GM23248 (cell line): ENCODE measurements at regions not wholly inside any gene's neighbourhood (a gene's known extent, or its start where the extent isn't known, plus 50 kb on each side); places are given as distances from the start of the nearest gene placed in this dataset.
A peak's percentile ranks its signal among the peaks of the same experiment; 100 is the strongest.

Source experiments
- DNase-seq: peaks from one replicate; pipeline ENCODE4 v3.0.0-alpha.2; 2015
- H2AFZ ChIP-seq: fragments of 200-600 bp; sonication (generic); 2 replicates; pipeline ENCODE4 v1.6.1; 2016; ENCODE audit warnings: antibody characterized with exemption
- H3F3A ChIP-seq: fragments of 200-600 bp; sonication (generic); 2 replicates; pipeline ENCODE4 v1.6.1; 2016; ENCODE audit warnings: mild to moderate bottlenecking, antibody characterized with exemption, mixed run types; ENCODE audit not compliant: insufficient read depth
- H3K27ac ChIP-seq: fragments of 200-600 bp; sonication (generic); 2 replicates; pipeline ENCODE4 v1.5.1; 2016; ENCODE audit warnings: mild to moderate bottlenecking
- H3K27me3 ChIP-seq: fragments of 200-600 bp; sonication (generic); replicated peaks from 2 replicates; pipeline ENCODE4 v1.6.1; 2016; ENCODE audit warnings: mild to moderate bottlenecking; ENCODE audit not compliant: insufficient read depth
- H3K36me3 ChIP-seq: fragments of 200-600 bp; sonication (generic); 2 replicates; pipeline ENCODE4 v1.6.1; 2016; ENCODE audit warnings: low read depth, mild to moderate bottlenecking
- H3K4me1 ChIP-seq: fragments of 200-600 bp; sonication (generic); 2 replicates; pipeline ENCODE4 v1.6.1; 2016; ENCODE audit warnings: mild to moderate bottlenecking; ENCODE audit not compliant: insufficient read depth
- H3K4me2 ChIP-seq: fragments of 200-600 bp; sonication (generic); one replicate; pipeline ENCODE4 v1.6.1; 2016; ENCODE audit warnings: mild to moderate bottlenecking; ENCODE audit not compliant: unreplicated experiment
- H3K4me3 ChIP-seq: fragments of 200-600 bp; sonication (generic); 2 replicates; pipeline ENCODE4 v1.5.1; 2016; ENCODE audit warnings: mild to moderate bottlenecking
- H3K79me2 ChIP-seq: fragments of 200-600 bp; sonication (generic); 2 replicates; pipeline ENCODE4 v1.6.1; 2016; ENCODE audit warnings: mild to moderate bottlenecking; ENCODE audit not compliant: insufficient read depth
- H3K9ac ChIP-seq: fragments of 200-600 bp; sonication (generic); 2 replicates; pipeline ENCODE4 v1.6.1; 2016; ENCODE audit warnings: mild to moderate bottlenecking
- H3K9me2 ChIP-seq: fragments of 200-600 bp; sonication (generic); 2 replicates; pipeline ENCODE4 v1.6.1; 2016; ENCODE audit warnings: mixed run types, mild to moderate bottlenecking, moderate library complexity; ENCODE audit not compliant: insufficient read depth
- H3K9me3 ChIP-seq: fragments of 200-600 bp; sonication (generic); one replicate; pipeline ENCODE4 v1.6.1; 2017; ENCODE audit warnings: low read depth
- H4K20me1 ChIP-seq: fragments of 200-600 bp; sonication (generic); 2 replicates; pipeline ENCODE4 v1.6.0; 2016; ENCODE audit not compliant: insufficient read depth
- EZH2 ChIP-seq: fragments of 200-600 bp; sonication (generic); IDR thresholded peaks from 2 replicates; pipeline ENCODE4 v1.6.1; 2018; ENCODE audit warnings: antibody characterized with exemption, mild to moderate bottlenecking; ENCODE audit not compliant: insufficient read depth, poor library complexity, severe bottlenecking
- EZH2phosphoT487 ChIP-seq: fragments of 200-600 bp; sonication (generic); IDR thresholded peaks from 2 replicates; pipeline ENCODE4 v1.6.1; 2018; ENCODE audit warnings: antibody characterized with exemption, moderate library complexity, mild to moderate bottlenecking, low read depth; ENCODE audit not compliant: insufficient read depth
- WGBS, 2 experiments: methylation state at CpG; one replicate each; pipeline ENCODE4 v1.1.6; 2015 to 2017; ENCODE audit warnings: low lambda C conversion rate in 2 of 2, low coverage in 1 of 2; ENCODE audit errors: missing lambda C conversion rate in 2 of 2; 5-methylcytosine and 5-hydroxymethylcytosine counted together
- in situ Hi-C: fragments of 300-500 bp; cut with MboI; formaldehyde crosslinking; loops from 2 replicates; pipeline ENCODE4 v1.15.0; 2020

DNA sequence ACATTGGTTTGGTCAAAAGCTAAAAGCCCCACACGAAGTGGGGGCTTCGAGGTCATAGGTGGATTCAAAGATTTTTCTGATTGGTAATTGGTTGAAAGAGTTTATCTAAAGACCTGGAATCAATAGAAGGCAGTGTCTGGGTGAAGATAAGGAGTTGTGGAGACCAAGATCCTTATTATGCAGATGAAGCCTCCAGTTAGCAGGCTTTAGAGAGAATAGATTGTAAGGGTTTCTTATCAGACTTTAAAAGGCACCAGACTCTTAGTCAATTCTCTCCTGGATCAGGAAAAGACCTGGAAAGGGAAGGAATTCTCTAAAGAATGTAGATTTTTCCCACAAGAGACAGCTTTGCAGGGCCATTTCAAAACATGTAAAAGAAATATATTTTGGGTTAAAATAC is 260.2 kb downstream of the PHF14 start:
- H4K20me1 ChIP-seq, result no peaks in the 10 kb centered on the region
- H2AFZ ChIP-seq, result no peak overlapping the region
- H3K27ac ChIP-seq, result no peak overlapping the region
- no peaks in the 10 kb centered on the region for H3F3A ChIP-seq
- H3K36me3 ChIP-seq, result no peaks in the 10 kb centered on the region
- no peak overlapping the region for H3K4me3 ChIP-seq
- no peak overlapping the region for H3K9ac ChIP-seq
- H3K4me2 ChIP-seq, result no peak overlapping the region
- no peak for TF ChIP-seq EZH2phosphoT487
- no peak for TF ChIP-seq EZH2
- H3K9me3 ChIP-seq, result no peaks in the 10 kb centered on the region
- 71% methylated on average over 2 of the region's 2 CpGs for WGBS, 2 experiments
- H3K9me2 ChIP-seq, result peaks cover 3% of the 10 kb centered on the region; the same call in 1 of the 2 replicates
- no peaks in the 10 kb centered on the region for H3K27me3 ChIP-seq
- no peaks in the 10 kb centered on the region for H3K79me2 ChIP-seq
- in situ Hi-C loops, result no loop called here
- peaks cover 5% of the 10 kb centered on the region; the same call in 1 of the 2 replicates for H3K4me1 ChIP-seq
- DNase-seq, result no peak

DNA sequence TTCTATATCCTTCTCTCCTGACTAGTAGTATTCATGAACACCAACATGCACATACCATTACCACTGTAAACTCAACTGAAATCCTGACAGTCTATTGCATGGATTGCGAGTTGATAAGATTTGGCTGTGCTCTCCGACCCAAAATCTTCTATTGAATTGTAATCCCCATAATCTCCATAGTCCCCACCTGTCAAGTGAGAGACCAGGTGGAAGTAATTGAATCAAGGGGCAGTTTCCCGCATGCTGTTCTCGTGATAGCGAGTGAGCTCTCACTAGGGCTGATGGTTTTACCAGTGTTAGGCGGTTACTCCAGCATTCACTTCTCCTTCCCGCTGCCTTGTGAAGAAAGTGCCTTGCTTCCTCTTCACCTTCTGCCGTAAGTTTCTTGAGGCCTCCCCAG is 261.8 kb downstream of the PHF14 start:
- Histone ChIP-seq H3K27me3 (no peaks in the 10 kb centered on the region), H3K4me2 (no peak overlapping the region), H3K9me2 (no peaks in the 10 kb centered on the region), H3K9me3 (no peaks in the 10 kb centered on the region), H4K20me1 (no peaks in the 10 kb centered on the region), H3K36me3 (no peaks in the 10 kb centered on the region), H3F3A (no peaks in the 10 kb centered on the region), H3K4me3 (no peak overlapping the region), H3K9ac (no peak overlapping the region), H3K27ac (no peak overlapping the region), H2AFZ (no peak overlapping the region), H3K4me1 (peaks cover 5% of the 10 kb centered on the region; the same call in 1 of the 2 replicates), H3K79me2 (no peaks in the 10 kb centered on the region)
- DNase-seq, result no peak
- no peak for TF ChIP-seq EZH2phosphoT487
- TF ChIP-seq EZH2, result no peak
- WGBS, 2 experiments, result 78% methylated on average over 8 of the region's 8 CpGs
- in situ Hi-C loops, result no loop called here

- Histone ChIP-seq H3K27ac (no peak overlapping the region), H3K9me2 (no peaks in the 10 kb centered on the region), H3K27me3 (no peaks in the 10 kb centered on the region), H3K79me2 (no peaks in the 10 kb centered on the region), H3K9me3 (no peaks in the 10 kb centered on the region), H3K9ac (no peak overlapping the region), H3K4me3 (no peak overlapping the region), H3K4me2 (no peak overlapping the region), H4K20me1 (no peaks in the 10 kb centered on the region), H3F3A (no peaks in the 10 kb centered on the region), H3K4me1 (no peaks in the 10 kb centered on the region), H2AFZ (no peak overlapping the region), H3K36me3 (no peaks in the 10 kb centered on the region)
- in situ Hi-C loops, result no loop called here
- no peak for TF ChIP-seq EZH2
- no peak for TF ChIP-seq EZH2phosphoT487
- no peak for DNase-seq
- 55 to 58% methylated on average over 3 of the region's 3 CpGs for WGBS, 2 experiments
Observed at GRCh38 chr7:11236680-11237079, 263.0 kb downstream of the PHF14 start.

DNA sequence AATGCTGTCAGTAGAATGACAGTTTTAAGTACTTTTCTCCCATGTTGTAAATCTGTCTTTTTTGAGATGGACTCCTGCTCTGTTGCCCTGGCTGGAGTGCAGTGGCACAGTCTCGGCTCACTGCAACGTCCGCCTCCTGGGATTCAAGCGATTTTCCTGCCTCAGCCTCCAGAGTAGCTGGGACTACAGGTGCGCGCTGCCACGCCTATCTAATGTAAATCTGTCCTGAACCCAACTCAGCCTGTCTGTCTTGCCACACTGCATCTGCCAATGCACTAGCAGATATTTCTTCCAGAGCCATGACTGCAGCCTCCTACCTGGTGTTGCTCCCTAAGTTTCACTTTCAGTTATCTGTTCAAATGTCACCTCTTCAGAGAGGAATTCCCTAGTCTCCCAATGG is 264.1 kb downstream of the PHF14 start:
- no peak overlapping the region for H3K9ac ChIP-seq
- H3K36me3 ChIP-seq, result no peaks in the 10 kb centered on the region
- H3K4me2 ChIP-seq, result no peak overlapping the region
- H3K4me3 ChIP-seq, result no peak overlapping the region
- no peaks in the 10 kb centered on the region for H3K4me1 ChIP-seq
- H3K9me3 ChIP-seq, result no peaks in the 10 kb centered on the region
- DNase-seq, result no peak
- no peak for TF ChIP-seq EZH2
- TF ChIP-seq EZH2phosphoT487, result no peak
- no peaks in the 10 kb centered on the region for H3K27me3 ChIP-seq
- no peaks in the 10 kb centered on the region for H3F3A ChIP-seq
- in situ Hi-C loops, result no loop called here
- 56 to 57% methylated on average over 7 of the region's 7 CpGs for WGBS, 2 experiments
- no peak overlapping the region; the same call in 1 of the 2 replicates for H2AFZ ChIP-seq
- no peaks in the 10 kb centered on the region for H3K9me2 ChIP-seq
- H3K79me2 ChIP-seq, result no peaks in the 10 kb centered on the region
- no peaks in the 10 kb centered on the region for H4K20me1 ChIP-seq
- H3K27ac ChIP-seq, result no peak overlapping the region

GRCh38 chr7:11239316-11239715 is 265.6 kb downstream of the PHF14 start:
- in situ Hi-C loops, result no loop called here
- DNase-seq, result peak; percentile 34
- TF ChIP-seq EZH2, result no peak
- no peak for TF ChIP-seq EZH2phosphoT487

More at GRCh38 chr7:11239316-11239715, 265.6 kb downstream of the PHF14 start:
- Histone ChIP-seq H3K27me3 (no peaks in the 10 kb centered on the region), H3K9me3 (no peaks in the 10 kb centered on the region), H3K9ac (no peak overlapping the region), H3K36me3 (no peaks in the 10 kb centered on the region), H3F3A (no peaks in the 10 kb centered on the region), H2AFZ (no peak overlapping the region), H4K20me1 (no peaks in the 10 kb centered on the region), H3K4me3 (no peak overlapping the region), H3K9me2 (no peaks in the 10 kb centered on the region), H3K27ac (no peak overlapping the region), H3K4me1 (no peaks in the 10 kb centered on the region), H3K79me2 (no peaks in the 10 kb centered on the region), H3K4me2 (no peak overlapping the region)
- 93 to 96% methylated on average over 4 of the region's 4 CpGs for WGBS, 2 experiments
